ENCODE measurements at regions not wholly inside any gene's neighbourhood (a gene's known extent, or its start where the extent isn't known, plus 50 kb on each side); places are given as distances from the start of the nearest gene placed in this dataset.

DNA sequence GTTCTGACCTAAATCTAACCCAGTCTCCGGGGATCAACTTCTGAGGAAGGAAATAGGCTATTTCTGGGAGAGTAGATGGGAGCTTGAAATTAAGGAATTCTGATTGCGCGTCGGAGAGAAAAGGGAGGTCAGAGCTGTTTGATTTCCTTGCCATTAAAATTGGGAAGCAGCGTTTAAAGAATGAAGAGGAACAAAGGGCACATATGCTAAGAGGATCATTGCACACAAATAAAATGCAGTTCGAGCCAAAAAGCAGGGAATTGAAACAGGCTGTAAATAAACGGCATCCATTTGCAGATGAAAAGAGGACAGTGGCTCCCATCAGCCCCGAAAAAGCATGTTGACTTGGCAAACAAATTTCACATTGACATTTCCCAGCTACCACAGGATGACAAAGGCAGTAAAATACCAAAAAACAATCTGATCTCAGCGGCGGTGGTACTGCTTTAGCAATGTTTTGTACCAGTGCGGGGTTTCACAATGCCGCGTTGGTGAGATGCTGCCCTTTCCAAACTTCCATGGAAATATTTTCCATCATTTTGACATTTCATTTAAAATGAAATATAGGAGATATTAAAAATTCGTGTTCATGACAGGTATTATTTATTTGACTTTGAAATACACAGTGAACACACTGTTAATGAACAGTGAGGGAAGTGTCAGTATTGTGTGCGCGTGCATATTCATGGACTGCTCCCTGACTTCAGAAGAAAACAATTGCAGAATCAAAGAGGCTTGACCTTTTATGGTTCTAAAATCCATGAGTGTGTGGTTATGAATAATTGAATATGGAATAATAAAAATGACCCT, 108.8 kb downstream of the SQOR start:
- no peak for DNase-seq

DNA sequence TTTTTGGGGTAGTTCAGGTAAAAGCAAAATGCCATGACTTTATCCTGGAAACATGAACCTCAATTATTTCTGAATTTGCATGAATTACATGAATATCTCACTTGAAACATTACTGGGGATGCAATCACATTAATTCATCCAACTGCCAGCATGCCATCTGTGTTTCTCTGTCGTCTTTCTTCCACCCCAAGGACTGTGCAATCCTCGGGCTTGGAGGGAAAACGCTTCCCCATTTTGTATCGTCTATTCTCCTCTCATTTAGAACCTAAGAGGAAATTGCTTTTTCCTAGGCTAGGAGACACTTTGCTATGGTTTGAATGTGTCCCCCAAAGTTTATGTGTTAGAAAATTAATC, 109.4 kb downstream of the SQOR start:
- DNase-seq, result no peak

DNA sequence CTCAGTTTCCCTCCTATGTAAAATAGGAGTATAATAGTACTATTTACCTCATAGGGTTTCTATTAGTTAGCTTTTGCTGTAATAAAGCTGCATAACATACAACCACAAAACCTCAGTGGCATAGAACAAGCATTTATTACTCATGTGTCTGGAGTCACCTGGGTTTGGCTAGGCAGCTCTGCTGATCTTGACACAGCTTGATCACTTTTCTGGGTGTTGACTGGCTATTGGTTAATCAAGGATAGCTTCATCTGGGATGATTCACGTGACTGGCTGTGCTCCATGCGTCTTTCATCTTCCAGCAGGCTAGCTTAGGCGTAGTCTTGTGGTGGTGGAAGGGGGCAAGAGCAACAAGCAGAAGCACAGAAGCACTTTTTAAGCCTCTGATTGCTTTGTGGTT, 112.6 kb downstream of the SQOR start:
- no peak for DNase-seq

DNA sequence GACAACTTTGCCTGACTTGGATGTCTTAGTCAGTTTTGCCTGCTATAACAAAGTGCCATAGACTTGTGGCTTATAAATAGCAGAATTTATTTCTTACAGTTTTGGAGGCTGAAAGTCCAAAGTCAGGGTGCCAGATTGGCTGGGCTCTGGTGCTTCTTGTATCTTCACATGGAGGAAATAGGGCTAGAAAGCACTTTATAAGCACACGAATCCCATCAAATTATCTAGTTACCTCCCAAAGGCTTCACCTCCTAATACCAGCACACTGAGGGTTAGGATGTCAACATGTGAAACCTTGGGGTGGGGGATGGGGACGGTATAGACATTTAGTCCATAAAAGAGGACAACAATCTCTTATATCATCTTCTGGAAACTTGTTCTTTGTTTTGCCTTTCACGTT, 116.8 kb downstream of the SQOR start:
- DNase-seq, result no peak

DNA sequence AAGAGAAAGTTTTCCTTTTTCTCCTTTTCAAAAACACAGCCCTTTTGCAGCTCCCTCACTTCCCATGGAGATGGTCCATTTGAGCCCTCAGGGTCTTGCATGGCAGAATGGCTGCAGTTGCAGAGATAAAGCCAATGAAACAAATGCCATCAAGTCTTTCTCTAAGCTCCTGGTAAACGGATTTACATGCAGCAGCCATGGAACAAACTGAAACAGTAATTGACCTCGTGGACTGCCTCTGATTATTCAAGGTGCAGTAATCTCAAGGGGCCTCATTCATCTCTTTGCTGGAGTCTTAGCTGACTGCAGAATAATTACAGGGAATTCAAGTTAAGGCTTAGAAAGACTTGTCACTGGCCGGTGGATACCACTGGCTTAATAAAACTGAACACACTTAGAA, 125.1 kb downstream of the SQOR start:
- DNase-seq, result no peak

DNA sequence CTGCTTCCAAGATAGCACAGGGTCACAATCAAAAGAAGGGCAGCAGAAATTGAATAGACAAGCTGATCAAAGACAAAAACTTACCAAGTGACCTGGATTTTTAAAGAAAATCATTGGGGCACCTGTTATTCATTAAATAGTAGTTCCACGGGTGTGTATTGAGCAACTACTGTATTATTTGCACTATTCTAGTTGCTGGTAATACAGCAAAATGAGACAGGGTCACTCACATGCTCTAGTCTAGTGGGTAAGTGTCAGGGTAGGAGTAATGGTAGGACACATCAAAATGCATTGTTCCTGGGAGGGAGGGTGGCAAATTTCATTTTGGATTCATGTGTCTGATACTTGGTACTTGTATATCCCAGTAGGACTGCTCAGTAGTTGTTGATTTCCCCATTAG, 127.9 kb downstream of the SQOR start:
- no peak for DNase-seq

DNA sequence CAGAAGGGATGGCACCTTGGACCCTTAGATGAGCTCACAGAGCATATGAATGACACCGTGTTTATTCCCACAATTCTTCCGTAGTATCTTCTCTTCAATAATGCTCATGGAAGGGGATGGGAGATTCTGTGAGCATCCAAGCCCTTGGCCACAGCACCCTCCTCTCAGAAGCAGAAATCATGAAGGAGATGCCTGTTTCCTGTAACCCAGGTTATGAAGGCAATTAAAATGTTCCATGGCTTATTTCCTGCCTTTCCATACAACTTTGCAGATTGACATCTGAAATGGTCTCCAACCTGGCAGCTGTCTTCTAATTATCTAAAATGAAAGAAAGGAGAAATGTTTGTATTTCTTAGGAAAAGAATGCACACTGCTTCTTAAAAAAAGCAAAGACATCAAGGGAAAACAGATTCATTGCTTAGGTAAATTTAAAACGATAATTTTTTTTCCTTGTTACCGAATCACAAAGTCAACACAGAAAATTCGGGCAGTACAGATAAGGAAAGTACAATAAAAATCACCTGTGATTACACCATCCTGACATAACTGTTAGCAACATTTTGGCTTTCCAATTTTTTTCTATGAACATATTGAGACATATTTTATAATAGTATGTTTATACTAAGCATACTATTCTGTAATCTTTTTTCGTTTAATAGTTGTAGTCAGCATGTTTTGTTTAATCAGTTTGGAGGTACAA, 128.5 kb downstream of the SQOR start:
- no peak for DNase-seq

DNA sequence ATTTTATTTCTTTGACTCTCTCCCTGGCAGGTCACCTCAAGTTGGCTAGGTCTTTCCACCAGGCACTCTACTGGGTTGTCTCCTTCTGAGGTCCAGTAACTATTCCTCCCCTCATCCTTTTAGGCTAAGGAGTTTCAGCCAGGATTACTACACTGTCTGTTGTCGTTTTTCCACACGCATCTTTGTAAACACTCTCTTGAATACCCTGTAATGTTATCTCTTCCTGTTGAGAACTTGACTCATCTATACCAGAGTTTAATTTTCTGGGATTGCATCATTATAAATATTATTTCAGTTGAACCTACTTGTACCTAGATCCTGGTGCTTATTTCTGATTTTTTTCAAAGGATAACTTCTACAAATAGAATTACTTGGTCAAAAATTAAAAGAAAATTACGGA, 138.3 kb downstream of the SQOR start:
- DNase-seq, result no peak

DNA sequence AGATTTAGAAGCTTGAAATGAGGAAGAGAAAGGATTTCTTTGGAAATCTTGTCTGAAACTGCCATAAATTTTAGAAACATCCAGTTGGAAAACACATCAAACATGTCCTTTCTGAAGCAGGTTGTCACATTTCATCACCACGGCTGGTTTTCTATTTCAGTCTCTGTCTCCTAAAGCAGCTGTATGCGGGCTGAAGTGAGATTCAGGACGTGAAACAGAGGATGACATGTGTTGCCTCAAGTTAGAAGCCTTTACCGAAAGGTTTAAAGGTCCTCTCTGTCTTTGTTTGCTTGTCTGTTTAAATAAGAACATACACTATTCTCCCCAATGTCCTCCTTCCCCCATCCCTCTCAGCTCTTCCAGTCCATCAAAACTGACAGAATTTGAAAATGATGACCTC, 141.9 kb downstream of the SQOR start:
- no peak for DNase-seq

DNA sequence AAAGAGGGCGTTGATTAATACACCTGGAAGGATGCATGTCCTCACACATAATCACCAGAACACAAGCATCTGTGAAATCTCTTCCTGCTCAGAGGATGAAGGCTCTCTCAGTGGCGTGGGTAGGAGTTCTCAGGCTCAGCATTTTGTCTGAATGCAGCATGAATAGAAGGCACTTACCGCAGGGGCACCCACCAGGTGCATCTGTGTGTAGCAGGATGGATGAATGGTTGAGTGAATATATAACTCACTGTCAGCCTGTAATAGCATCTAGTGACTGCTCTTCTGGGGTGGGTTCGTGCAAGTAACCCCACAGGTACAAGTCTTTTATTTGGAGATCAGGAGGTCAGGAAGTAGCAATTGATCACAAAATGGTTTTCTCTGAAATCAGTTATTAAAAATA, 143.0 kb downstream of the SQOR start:
- DNase-seq, result no peak

DNA sequence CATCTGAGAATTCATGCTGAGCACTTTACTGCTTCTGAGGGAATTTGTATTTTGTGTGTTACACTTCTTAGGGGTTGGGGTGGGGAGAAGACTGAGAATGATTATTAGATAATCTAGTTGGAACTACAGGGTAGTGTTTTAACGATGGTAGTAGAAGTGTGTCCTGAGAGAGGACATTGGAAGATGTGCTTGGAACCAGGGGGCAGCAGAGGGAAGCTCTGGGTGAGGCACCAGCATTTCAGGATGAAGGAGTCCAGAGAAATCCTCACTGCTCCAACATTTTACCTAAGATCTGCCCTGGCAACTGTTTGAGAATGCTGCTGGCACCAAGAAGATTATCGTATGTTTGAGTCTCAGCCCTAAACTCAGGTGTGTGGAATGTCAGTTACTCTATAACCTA, 145.5 kb downstream of the SQOR start:
- no peak for DNase-seq

DNA sequence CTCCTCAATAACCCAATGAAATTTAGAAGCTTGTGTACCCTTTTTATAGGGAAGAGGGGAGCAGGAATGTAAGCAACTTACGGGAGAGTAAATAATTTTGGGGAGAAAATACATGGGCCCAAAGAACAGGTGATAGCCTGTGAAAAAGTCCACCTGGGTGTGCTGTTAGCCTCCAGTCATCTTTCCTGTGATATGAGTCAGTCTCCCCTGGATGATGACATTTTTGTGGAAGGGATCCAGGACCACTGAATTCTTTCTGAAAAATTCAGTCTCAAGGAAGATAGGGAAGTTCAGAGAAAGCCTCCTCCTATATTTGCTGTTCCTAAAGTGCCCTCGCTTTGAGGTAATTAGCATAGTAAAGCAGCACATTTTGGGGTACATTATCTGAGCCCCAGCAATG, 149.8 kb downstream of the SQOR start:
- DNase-seq, result no peak

DNA sequence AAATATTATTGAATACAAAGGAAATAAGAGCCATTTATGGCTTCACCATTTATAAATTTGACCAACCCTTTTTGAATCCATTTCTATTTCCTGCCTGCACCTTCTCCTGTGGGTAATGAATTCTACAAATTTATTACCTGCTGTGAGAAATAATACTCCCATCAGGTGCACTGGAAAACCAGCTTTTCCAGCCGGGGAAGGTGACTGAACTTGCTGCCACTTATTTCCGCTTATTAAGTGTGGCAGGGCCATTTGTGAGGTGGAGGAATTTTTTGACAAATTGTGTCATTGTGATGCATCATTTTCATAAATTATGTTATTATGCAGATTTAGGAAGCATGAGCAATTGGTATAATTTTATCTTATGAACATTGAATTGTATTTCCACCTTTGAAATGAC, 151.1 kb downstream of the SQOR start:
- DNase-seq, result no peak

DNA sequence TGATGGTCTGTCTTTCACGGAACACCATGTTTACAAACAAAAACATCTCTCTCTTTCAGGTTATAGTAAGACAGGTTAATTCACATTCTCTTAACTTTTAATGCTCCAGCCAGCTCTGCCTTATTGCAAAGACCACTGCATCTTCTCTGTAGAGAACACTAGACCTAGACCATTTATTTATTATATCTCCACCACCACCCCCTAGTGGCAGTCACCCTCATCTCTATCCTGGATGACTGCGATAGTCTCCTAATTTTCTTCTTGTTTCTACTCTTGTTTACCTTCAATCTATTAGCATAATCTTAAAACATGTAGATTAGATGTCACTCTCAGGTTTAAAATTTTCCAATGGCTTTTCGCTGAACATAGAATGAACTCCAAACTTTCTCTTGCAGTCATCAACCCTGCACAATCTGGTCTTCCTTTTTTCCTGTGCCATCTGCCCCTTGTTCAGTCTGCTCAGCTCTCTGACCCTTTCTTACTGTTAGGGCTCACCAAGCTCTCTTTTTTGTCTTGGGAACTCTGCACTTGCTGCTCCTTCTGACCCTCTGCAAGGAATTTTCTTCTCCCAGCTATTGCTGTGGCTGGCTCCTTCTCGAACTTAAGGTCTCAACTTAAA, 155.6 kb downstream of the SQOR start:
- DNase-seq, result no peak

DNA sequence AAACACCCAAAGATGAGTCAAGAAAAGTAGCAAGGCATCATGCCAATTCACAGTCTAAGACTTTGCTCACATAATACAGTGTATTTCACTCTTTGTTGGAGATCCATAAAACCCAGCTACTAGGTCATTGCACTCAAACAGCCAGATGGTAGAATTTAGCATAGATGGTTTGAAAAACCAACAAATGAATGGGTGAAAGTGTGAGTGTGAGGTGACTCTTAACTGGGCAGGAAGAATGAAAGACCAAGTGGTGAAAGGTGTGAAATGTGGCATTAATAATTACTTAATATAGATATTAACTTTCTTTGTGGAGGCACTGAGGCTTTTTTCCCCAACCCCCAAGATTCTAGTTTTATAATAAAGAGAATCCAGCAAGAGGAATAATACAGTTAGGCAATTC, 159.5 kb downstream of the SQOR start:
- no peak for DNase-seq

DNA sequence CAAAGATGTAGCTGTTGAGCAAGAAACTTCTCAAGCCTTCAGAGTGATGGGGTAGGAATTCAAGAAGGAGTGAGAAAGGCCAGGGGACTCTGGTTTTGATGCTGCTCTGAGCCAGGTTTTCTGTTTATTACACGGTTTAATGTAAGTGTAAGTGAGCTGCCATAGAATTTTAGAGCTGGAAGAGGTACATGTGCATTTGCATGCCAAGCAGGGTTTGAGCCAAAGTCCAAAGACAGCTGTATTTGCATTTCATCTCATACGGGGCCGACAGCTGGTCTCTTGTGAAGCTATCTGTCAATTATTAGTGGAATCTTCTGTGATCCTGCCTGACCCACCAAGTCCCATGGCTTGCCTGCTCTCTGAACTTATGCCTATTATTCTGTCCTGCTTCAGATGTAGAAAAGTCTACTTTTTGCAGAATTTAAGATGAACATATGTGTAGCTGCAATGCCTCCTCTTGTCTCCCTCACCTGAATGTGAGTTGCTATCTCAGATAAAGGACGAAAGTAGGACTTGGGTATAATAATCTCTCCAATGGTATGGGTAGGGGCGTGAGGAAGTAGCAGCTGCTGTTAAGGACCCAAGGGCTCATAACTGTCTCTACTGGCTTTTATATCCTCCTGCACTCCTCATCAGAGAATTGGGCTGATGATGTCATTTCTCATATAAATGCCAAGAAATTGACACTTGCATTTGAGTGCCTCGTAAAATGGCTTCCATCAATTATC, 160.0 kb downstream of the SQOR start:
- DNase-seq, result peak; percentile 42

DNA sequence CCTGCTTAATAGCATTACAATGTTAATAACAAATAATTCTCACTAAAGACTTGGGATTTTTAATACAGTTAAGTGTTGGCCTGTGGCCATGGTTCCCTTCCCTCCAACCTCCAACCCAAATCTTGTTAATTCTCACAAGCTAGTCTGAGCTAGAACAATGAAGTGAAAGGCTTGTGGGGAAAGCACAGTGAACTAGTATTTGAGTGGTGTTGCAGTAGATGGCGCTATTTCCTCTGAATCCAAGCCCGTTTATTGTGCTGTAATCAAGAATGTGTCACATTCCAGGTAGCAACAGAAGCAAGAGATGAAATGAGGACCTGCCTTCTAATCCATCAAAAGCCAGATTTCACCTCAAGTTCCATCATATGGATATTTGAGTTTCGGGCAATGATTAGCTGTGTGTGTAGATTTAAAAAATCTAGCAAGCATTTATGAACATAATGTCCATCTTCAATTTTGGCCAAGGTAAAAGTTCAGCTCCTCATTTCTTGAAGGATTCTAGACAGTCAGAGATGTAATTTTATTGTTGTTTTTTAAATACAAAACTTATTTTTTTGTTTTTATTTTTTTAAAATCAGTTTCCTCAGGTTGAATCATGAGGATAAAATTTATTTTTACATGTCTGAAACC, 160.7 kb downstream of the SQOR start:
- peak; percentile 42 for DNase-seq

DNA sequence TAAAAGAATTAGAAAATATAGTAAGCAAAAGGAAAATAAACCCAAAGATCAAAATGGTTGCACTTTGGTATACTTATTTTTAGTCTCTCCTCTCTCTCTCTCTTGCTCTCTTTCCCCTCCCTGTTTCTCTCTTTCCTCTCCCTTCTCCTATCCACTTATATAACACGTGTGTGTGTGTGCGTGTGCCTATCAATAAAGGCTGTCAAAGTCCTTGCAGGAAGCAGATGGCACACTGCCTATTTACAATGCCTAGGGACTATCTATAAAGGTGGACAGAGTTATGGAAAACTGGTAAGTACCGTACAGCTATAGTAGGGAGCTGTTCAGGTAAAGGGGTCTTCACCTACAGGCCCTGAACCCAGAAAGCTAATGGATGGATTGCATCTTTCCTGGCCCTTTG, 161.6 kb downstream of the SQOR start:
- no peak for DNase-seq

DNA sequence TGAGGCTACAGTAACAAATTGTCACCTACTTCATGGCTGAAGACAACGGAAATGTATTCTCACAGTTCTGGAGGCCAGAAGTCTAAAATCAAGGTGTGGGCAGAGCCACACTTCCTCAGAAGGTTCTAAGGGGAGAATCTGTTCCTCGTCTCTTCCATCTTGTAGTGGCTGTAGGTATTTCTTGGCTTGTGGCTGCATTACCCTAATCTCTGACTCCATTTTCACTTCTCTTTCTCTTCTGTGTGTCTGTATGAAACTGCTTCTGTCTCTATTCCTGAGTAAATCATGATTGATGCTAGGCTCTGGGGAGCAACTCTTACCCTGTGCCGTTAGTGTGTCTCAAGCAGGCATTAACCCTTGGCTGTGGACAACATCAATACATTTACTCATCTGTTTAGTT, 164.7 kb downstream of the SQOR start:
- no peak for DNase-seq

DNA sequence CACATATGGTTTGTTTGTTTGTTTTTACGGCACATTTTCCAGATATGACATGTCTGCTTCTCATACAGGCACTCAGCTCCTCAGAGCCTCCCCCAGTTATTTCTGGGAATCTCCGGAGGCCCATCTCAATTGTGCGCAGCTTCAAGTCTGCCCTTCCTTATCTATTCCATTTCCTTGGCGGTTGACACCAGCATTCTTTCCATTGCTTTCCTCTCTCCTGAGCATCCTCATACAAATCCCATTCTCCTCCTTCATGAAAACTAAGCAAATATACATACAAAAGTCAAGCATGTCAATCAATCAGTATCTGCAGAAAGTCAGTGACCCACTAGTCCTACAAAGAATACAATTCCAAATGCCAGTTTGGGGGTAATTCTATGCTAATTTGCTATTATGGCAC, 166.7 kb downstream of the SQOR start:
- DNase-seq, result no peak

DNA sequence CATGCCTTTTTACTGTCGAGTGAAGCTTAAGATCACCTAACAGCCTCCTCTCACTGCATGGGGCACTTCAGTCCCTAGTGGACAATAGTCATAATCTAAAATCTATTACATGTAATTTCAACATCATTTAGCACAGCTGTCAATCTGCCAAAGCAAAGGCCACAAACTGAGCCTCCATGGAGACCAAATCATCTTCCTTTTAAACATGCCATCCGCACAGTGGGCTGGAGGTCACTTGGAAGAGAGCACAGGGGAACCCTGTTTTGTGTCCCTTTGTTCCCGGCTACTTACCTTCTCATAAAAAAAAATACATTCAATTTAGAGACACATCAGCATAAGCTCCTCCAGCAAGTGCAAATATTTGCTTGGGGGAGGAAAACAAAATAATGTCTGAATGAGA, 167.3 kb downstream of the SQOR start:
- DNase-seq, result peak; percentile 53

DNA sequence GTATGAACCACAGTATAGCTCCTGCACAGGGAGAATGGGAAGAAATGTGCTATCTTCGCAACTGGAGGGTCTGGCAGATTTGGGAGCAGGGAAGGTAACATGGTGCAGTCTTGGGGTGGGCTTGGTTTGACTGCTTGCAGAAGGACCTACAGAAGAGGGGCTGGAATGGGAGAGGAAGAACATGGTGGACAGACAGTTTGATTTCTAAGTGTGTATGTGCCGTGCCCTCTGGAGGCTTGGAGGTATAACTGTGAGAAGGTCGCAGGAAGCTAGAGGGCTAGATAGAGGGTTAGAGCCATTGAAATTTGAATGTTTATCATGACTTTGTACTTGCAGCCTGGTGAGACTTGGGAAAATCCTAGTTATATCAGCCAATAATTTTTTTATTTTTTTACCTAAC, 169.2 kb downstream of the SQOR start:
- DNase-seq, result no peak

DNA sequence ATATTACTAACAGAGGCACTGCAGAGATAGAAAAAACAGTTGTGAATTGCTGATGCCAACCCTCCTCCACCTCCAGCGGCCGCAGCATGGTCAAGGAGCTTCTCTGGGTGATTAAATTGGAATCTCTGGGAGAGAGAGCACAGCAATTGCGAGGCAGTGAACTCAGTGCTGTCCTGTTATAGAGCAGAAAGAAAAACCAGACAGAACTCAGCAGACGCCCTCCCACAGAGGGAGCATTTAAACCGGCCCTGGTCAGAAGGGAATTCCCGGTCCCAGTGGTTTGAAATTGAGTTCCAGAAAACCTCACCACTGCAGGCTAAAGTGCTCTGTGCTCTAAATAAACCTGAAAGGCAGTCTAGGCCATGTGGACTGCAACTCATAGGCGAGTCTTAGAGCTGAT, 175.4 kb downstream of the SQOR start:
- no peak for DNase-seq

All from DMS79 (cell line).